H1 (cell line): ENCODE measurements at regions not wholly inside any gene's neighbourhood (a gene's known extent, or its start where the extent isn't known, plus 50 kb on each side); places are given as distances from the start of the nearest gene placed in this dataset.

ENCODE experiments used
- CTCF ChIA-PET: fragments of 300-600 bp; sonication (Branson Sonifier 250); formaldehyde crosslinking; loops from one replicate; lab custom pipeline; 2021; ENCODE audit not compliant: partially characterized antibody; lab: Charles Lee
- POLR2A ChIA-PET: fragments of 300-600 bp; sonication (Branson Sonifier 250); formaldehyde crosslinking; loops from one replicate; lab custom pipeline; 2021; ENCODE audit warnings: inconsistent platforms; ENCODE audit not compliant: partially characterized antibody; lab: Charles Lee
- DNase-seq, 2 experiments: peaks; one replicate each; pipeline versions ENCODE4 v3.0.0 to v3.0.0-alpha.2; 2010 to 2022; ENCODE audit warnings: low spot score in 2 of 2, low read depth in 1 of 2, mixed read lengths in 1 of 2
- FAIRE-seq: peaks from 2 replicates; lab custom pipeline; 2011; peaks lifted over from hg19 to GRCh38; lab: Jason Lieb, UNC
- H2AFZ ChIP-seq: 2 replicates; pipeline ENCODE4 v1.8.1; 2012; ENCODE audit warnings: low read length, inconsistent platforms
- H2AK5ac ChIP-seq: 2 replicates; pipeline ENCODE4 v1.6.1; 2013; ENCODE audit warnings: low read depth, low read length
- H2BK120ac ChIP-seq: replicated peaks from 2 replicates; pipeline ENCODE3; 2013; ENCODE audit warnings: low read depth, low read length, inconsistent platforms
- H2BK12ac ChIP-seq: 2 replicates; pipeline ENCODE4 v1.6.1; 2013; ENCODE audit warnings: low read depth, low read length
- H2BK15ac ChIP-seq: 2 replicates; pipeline ENCODE4 v1.6.1; 2013; ENCODE audit warnings: low read length
- H2BK20ac ChIP-seq: 2 replicates; pipeline ENCODE4 v1.6.1; 2013; ENCODE audit warnings: low read length
- H2BK5ac ChIP-seq: 2 replicates; pipeline ENCODE4 v1.6.1; 2013; ENCODE audit warnings: low read depth, low read length
- H3K14ac ChIP-seq: 2 replicates; pipeline ENCODE4 v1.6.1; 2013; ENCODE audit warnings: inconsistent platforms; ENCODE audit not compliant: insufficient read length
- H3K18ac ChIP-seq: 2 replicates; pipeline ENCODE4 v1.6.1; 2013; ENCODE audit warnings: low read length; ENCODE audit errors: extremely low read depth
- H3K23ac ChIP-seq: 2 replicates; pipeline ENCODE4 v1.6.1; 2013; ENCODE audit warnings: inconsistent platforms; ENCODE audit not compliant: insufficient read length
- H3K23me2 ChIP-seq: 2 replicates; pipeline ENCODE4 v1.6.1; 2013; ENCODE audit warnings: low read depth, low read length
- H3K27ac ChIP-seq: 2 replicates; pipeline ENCODE4 v1.6.1; 2011; ENCODE audit warnings: low read depth, low read length, inconsistent platforms
- H3K27me3 ChIP-seq, 4 experiments: replicated peaks in 1 of 4; 1 replicate in 1 of 4; 2 replicates in 3 of 4; pipeline versions ENCODE4 v1.6.1 to v1.8.1; 2011 to 2013; ENCODE audit warnings: low read length in 3 of 4, mild to moderate bottlenecking in 3 of 4, inconsistent platforms in 2 of 4, mixed read lengths in 2 of 4, moderate library complexity in 1 of 4; ENCODE audit not compliant: control insufficient read depth in 3 of 4, insufficient read depth in 3 of 4; ENCODE audit errors: extremely low read depth in 1 of 4
- H3K36me3 ChIP-seq, 4 experiments: 2 replicates each; pipeline versions ENCODE4 v1.6.1 to v1.8.1; 2011 to 2013; ENCODE audit warnings: mild to moderate bottlenecking in 4 of 4, low read length in 3 of 4, moderate library complexity in 2 of 4, control low read depth in 1 of 4, inconsistent platforms in 1 of 4; ENCODE audit not compliant: insufficient read depth in 4 of 4, control insufficient read depth in 2 of 4
- H3K4ac ChIP-seq: replicated peaks from 2 replicates; pipeline ENCODE3; 2013; ENCODE audit warnings: low read length, low read depth, mixed read lengths, inconsistent platforms; ENCODE audit not compliant: insufficient read length
- H3K4me1 ChIP-seq, 4 experiments: replicated peaks in 1 of 4; 1 replicate in 1 of 4; 2 replicates in 3 of 4; pipeline versions ENCODE4 v1.6.1 to v1.8.1; 2011 to 2013; ENCODE audit warnings: low read length in 3 of 4, inconsistent platforms in 2 of 4, mixed read lengths in 1 of 4; ENCODE audit not compliant: insufficient read depth in 4 of 4, control insufficient read depth in 3 of 4
- H3K4me2 ChIP-seq, 2 experiments: 2 replicates each; pipeline versions ENCODE4 v1.6.1 to v1.8.1; 2011 to 2013; ENCODE audit warnings: low read depth in 2 of 2, low read length in 2 of 2, control low read depth in 1 of 2, inconsistent platforms in 1 of 2, mild to moderate bottlenecking in 1 of 2; ENCODE audit not compliant: insufficient read depth in 1 of 2
- H3K4me3 ChIP-seq, 4 experiments: fragments of 200-600, 300-600 bp in 1 of 4; sonication (generic), shearing (Covaris generic), sonication (Bioruptor Twin) in 1 of 4; 2 replicates each; pipeline versions ENCODE4 v1.5.1 to v1.8.1; 2011 to 2016; ENCODE audit warnings: low read length in 4 of 4, low read depth in 3 of 4, control low read depth in 2 of 4, inconsistent platforms in 2 of 4, mild to moderate bottlenecking in 2 of 4, mixed read lengths in 1 of 4, moderate library complexity in 1 of 4; ENCODE audit not compliant: insufficient read depth in 2 of 4; ENCODE audit errors: extremely low read depth in 1 of 4
- H3K56ac ChIP-seq: replicated peaks from 2 replicates; pipeline ENCODE3; 2013; ENCODE audit warnings: low read depth, mild to moderate bottlenecking, mixed read lengths, low read length, inconsistent platforms; ENCODE audit not compliant: insufficient read length
- H3K79me1 ChIP-seq: 2 replicates; pipeline ENCODE4 v1.6.1; 2013; ENCODE audit warnings: low read depth, low read length, control low read depth
- H3K79me2 ChIP-seq, 2 experiments: 2 replicates each; pipeline versions ENCODE4 v1.6.1 to v1.8.1; 2012 to 2013; ENCODE audit warnings: low read length in 2 of 2, mild to moderate bottlenecking in 2 of 2, inconsistent platforms in 1 of 2; ENCODE audit not compliant: insufficient read depth in 2 of 2, control insufficient read depth in 1 of 2
- H3K9ac ChIP-seq, 4 experiments: replicated peaks in 1 of 4; 1 replicate in 1 of 4; 2 replicates in 3 of 4; pipeline versions ENCODE4 v1.6.1 to v1.8.1; 2011 to 2013; ENCODE audit warnings: low read depth in 3 of 4, low read length in 3 of 4, control low read depth in 2 of 4, mild to moderate bottlenecking in 2 of 4, moderate library complexity in 2 of 4, inconsistent platforms in 1 of 4; ENCODE audit errors: extremely low read depth in 1 of 4
- H3K9me3 ChIP-seq, 2 experiments: 2 replicates each; pipeline versions ENCODE4 v1.6.1 to v1.8.1; 2012 to 2013; ENCODE audit warnings: mild to moderate bottlenecking in 2 of 2, moderate library complexity in 2 of 2, control low read depth in 1 of 2, inconsistent platforms in 1 of 2, low read depth in 1 of 2, low read length in 1 of 2, mixed read lengths in 1 of 2; ENCODE audit not compliant: insufficient read depth in 2 of 2
- H4K20me1 ChIP-seq, 2 experiments: replicated peaks in 1 of 2; 2 replicates each; pipeline versions ENCODE3 to v1.8.1; 2011 to 2013; ENCODE audit warnings: inconsistent platforms in 2 of 2, low read length in 2 of 2, mild to moderate bottlenecking in 1 of 2; ENCODE audit not compliant: insufficient read depth in 2 of 2, control insufficient read depth in 1 of 2
- H4K5ac ChIP-seq: 2 replicates; pipeline ENCODE4 v1.6.1; 2013; ENCODE audit warnings: low read length, low read depth, mixed read lengths, inconsistent platforms; ENCODE audit not compliant: insufficient read length
- H4K8ac ChIP-seq: 2 replicates; pipeline ENCODE4 v1.8.0; 2013; ENCODE audit warnings: mild to moderate bottlenecking, moderate library complexity, low read length, inconsistent platforms; ENCODE audit not compliant: insufficient read depth; ENCODE audit errors: extremely low read depth
- H4K91ac ChIP-seq: replicated peaks from 2 replicates; pipeline ENCODE3; 2013; ENCODE audit warnings: low read length, mixed read lengths, inconsistent platforms; ENCODE audit not compliant: insufficient read length
- ASH2L ChIP-seq: fragments of 200-600, 300-600 bp; sonication (generic); IDR thresholded peaks from one replicate; pipeline ENCODE4 v1.7.1; 2017; ENCODE audit warnings: low read length
- BACH1 ChIP-seq: IDR thresholded peaks from 2 replicates; pipeline ENCODE4 v1.6.1; 2012; ENCODE audit warnings: low read length, improper control_type of control experiment
- CTBP2 ChIP-seq: IDR thresholded peaks from 2 replicates; pipeline ENCODE4 v1.7.0; 2011; ENCODE audit warnings: borderline replicate concordance, mild to moderate bottlenecking, moderate library complexity, mixed read lengths, low read length; ENCODE audit not compliant: insufficient read depth, insufficient read length
- MAX ChIP-seq: IDR thresholded peaks from 2 replicates; pipeline ENCODE4 v1.6.1; 2012; ENCODE audit warnings: inconsistent platforms
- NRF1 ChIP-seq: IDR thresholded peaks from 2 replicates; pipeline ENCODE4 v1.6.1; 2011; ENCODE audit warnings: mild to moderate bottlenecking, low read depth, low read length, improper control_type of control experiment
- RFX5 ChIP-seq: IDR thresholded peaks from 2 replicates; pipeline ENCODE4 v1.6.1; 2011; ENCODE audit warnings: low read depth, low read length, improper control_type of control experiment, borderline replicate concordance
- SIN3A ChIP-seq, 2 experiments: IDR thresholded peaks in 1 of 2; conservative IDR thresholded peaks in 1 of 2; 2 replicates each; pipeline ENCODE4 v1.6.1; 2011 to 2012; ENCODE audit warnings: low read length in 2 of 2, improper control_type of control experiment in 1 of 2, low read depth in 1 of 2, mild to moderate bottlenecking in 1 of 2
- SIX5 ChIP-seq: IDR thresholded peaks from 2 replicates; pipeline ENCODE4 v1.6.1; 2011; ENCODE audit warnings: mild to moderate bottlenecking, low read depth, low read length
- SP1 ChIP-seq: IDR thresholded peaks from 2 replicates; pipeline ENCODE4 v1.6.1; 2011; ENCODE audit warnings: low read depth, low read length
- YY1 ChIP-seq: IDR thresholded peaks from 2 replicates; pipeline ENCODE4 v1.6.1; 2011; ENCODE audit warnings: low read depth, mild to moderate bottlenecking, low read length
- WGBS, 2 experiments: shearing (Covaris generic) in 1 of 2; methylation state at CpG; one replicate each; pipeline versions ENCODE4 v1.1.6 to v1.1.7; 2013 to 2015; ENCODE audit warnings: low lambda C conversion rate in 2 of 2, mixed read lengths in 2 of 2, inconsistent platforms in 1 of 2, low coverage in 1 of 2, missing lambda C conversion rate in 1 of 2; ENCODE audit not compliant: insufficient replicate concordance in 2 of 2, insufficient coverage in 1 of 2, insufficient read length in 1 of 2; ENCODE audit errors: extremely low coverage in 1 of 2, missing lambda C conversion rate in 1 of 2; 5-methylcytosine and 5-hydroxymethylcytosine counted together

GRCh38 chr9:118536153-118536552, 832.0 kb downstream of the TLR4 start:
- TF ChIP-seq ASH2L (no peak), BACH1 (no peak), SP1 (no peak), SIN3A (conservative IDR thresholded peaks at IDR 0.05 in 1 of 2, IDR thresholded peaks at IDR 0.05 in 1 of 2; ENCODE audit: low read depth in 1 of 2, low read length in 2 of 2) (no peak), RFX5 (no peak), SIX5 (no peak), MAX (no peak), NRF1 (no peak), CTBP2 (no peak), YY1 (no peak)
- H3K4me1 ChIP-seq, result no peaks in the 10 kb centered on the region
- H3K18ac ChIP-seq, result no peak overlapping the region
- H4K8ac ChIP-seq, result no peak overlapping the region
- no peak overlapping the region for H3K27ac ChIP-seq
- H2BK15ac ChIP-seq, result no peak overlapping the region
- ChIA-PET POLR2A (no interaction called here), CTCF (interaction anchor here (1.3 kb wide), 1 partner anchor 53 kb away, joined by 3 read pairs; no protein-coding TSS in a partner anchor)
- no peak overlapping the region for H3K14ac ChIP-seq
- H2AFZ ChIP-seq, result no peak overlapping the region
- H3K9me3 ChIP-seq, result no peaks in the 10 kb centered on the region
- no peaks in the 10 kb centered on the region for H4K20me1 ChIP-seq
- H3K4me3 ChIP-seq, result no peak overlapping the region
- H2BK12ac ChIP-seq, result no peak overlapping the region
- no peaks in the 10 kb centered on the region for H3K79me2 ChIP-seq
- WGBS, 2 experiments, result 64% methylated on average over 4 of the region's 4 CpGs; no CpG with 5 or more reads in 1 of the 2 experiments
- no peak overlapping the region for H2BK20ac ChIP-seq
- no peak for FAIRE-seq
- H3K36me3 ChIP-seq, result no peaks in the 10 kb centered on the region
- H2AK5ac ChIP-seq, result no peak overlapping the region
- DNase-seq, result no peak
- no peak overlapping the region for H3K23ac ChIP-seq
- H3K56ac ChIP-seq, result no peak overlapping the region
- no peaks in the 10 kb centered on the region for H3K79me1 ChIP-seq
- H3K9ac ChIP-seq, result no peak overlapping the region
- H3K4me2 ChIP-seq, result no peak overlapping the region
- no peaks in the 10 kb centered on the region for H3K27me3 ChIP-seq
- no peak overlapping the region for H3K4ac ChIP-seq
- H2BK120ac ChIP-seq, result no peak overlapping the region
- H3K23me2 ChIP-seq, result no peaks in the 10 kb centered on the region
- no peak overlapping the region for H4K91ac ChIP-seq
- no peak overlapping the region for H2BK5ac ChIP-seq
- H4K5ac ChIP-seq, result no peak overlapping the region
